SK-N-SH (cell line): ENCODE measurements at regions not wholly inside any gene's neighbourhood (a gene's known extent, or its start where the extent isn't known, plus 50 kb on each side); places are given as distances from the start of the nearest gene placed in this dataset.

ENCODE experiments used
- EP300 ChIP-seq, 2 experiments: IDR thresholded peaks; 2 replicates each; pipeline versions ENCODE4 v1.4.0 to v1.6.1; 2012; ENCODE audit warnings: borderline replicate concordance in 1 of 2, low read depth in 1 of 2, low read length in 1 of 2
- EZH2phosphoT487 ChIP-seq: fragments of 200-600 bp; sonication (generic); IDR thresholded peaks from 2 replicates; pipeline ENCODE4 v1.6.1; 2017; ENCODE audit warnings: low read depth, mixed run types, mild to moderate bottlenecking, antibody characterized with exemption, moderate library complexity, borderline replicate concordance
- JUND ChIP-seq: IDR thresholded peaks from 2 replicates; pipeline ENCODE4 v1.4.0; 2012
- MAX ChIP-seq: IDR thresholded peaks from 2 replicates; pipeline ENCODE4 v1.4.0; 2012; ENCODE audit warnings: low read depth
- MEF2A ChIP-seq: IDR thresholded peaks from 2 replicates; pipeline ENCODE4 v1.4.0; 2012; ENCODE audit warnings: low read depth, borderline replicate concordance
- POLR2AphosphoS5 ChIP-seq: IDR thresholded peaks from 2 replicates; pipeline ENCODE4 v1.6.1; 2012; ENCODE audit warnings: low read depth, low read length
- RAD21 ChIP-seq: IDR thresholded peaks from 2 replicates; pipeline ENCODE4 v1.6.1; 2012; ENCODE audit warnings: mild to moderate bottlenecking, low read length
- RXRA ChIP-seq: IDR thresholded peaks from 2 replicates; pipeline ENCODE4 v1.4.0; 2012; ENCODE audit warnings: low read depth, mild to moderate bottlenecking, borderline replicate concordance
- SIN3A ChIP-seq: IDR thresholded peaks from 2 replicates; pipeline ENCODE4 v1.6.1; 2012; ENCODE audit warnings: low read depth, mild to moderate bottlenecking, low read length, moderate library complexity, borderline replicate concordance
- TAF1 ChIP-seq: IDR thresholded peaks from 2 replicates; pipeline ENCODE4 v1.6.1; 2012; ENCODE audit warnings: low read depth, mild to moderate bottlenecking, low read length, moderate library complexity, borderline replicate concordance
- TEAD4 ChIP-seq: IDR thresholded peaks from 2 replicates; pipeline ENCODE4 v1.4.0; 2012; ENCODE audit warnings: mild to moderate bottlenecking, borderline replicate concordance; ENCODE audit not compliant: insufficient read depth
- USF2 ChIP-seq: fragments of 150-350 bp; IDR thresholded peaks from 2 replicates; pipeline ENCODE4 v1.6.1; 2017; ENCODE audit warnings: antibody characterized with exemption, low read length, low read depth, borderline replicate concordance
- TF ChIP-seq, protein P1 (sequence below): fragments of 200-600 bp; sonication (generic); IDR thresholded peaks from 2 replicates; pipeline ENCODE4 v1.6.1; 2017; ENCODE audit warnings: antibody characterized with exemption, mild to moderate bottlenecking, moderate library complexity
- TF ChIP-seq, protein P2 (sequence below): IDR thresholded peaks from 2 replicates; pipeline ENCODE4 v1.4.0; 2012; ENCODE audit warnings: low read depth, borderline replicate concordance

DNA sequence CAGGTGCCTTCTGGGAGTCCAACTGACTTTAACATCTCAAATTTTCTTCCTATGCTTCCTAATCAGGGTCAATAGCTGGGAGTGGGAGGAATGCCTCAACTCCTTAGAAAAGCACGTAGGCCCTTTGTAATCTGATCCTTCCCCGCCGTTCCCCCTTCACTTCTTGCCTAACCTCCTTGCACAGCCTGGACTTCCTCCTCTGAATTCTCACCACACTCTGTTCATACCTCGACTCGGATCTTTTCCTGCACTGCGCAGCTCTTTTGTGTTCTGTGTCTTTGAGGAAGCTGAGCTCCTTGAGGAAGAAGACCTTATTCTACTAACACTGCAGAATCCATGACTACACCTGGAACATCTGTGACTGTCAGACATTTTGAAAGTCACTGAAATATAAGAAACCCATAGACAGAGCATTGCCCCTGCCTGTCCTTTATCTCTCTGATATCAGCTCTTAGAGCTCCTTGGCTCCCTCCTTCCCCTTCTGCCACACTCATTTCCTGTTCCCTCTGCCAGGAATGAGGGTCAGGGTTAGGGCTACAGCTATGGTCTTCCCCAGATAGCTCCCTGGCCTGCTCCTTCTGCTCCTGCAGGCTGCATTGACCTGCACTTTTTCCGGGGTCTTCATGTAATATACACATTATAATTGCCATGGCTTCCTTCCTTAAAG, 140.2 kb upstream of the LDB2 start:
- TF ChIP-seq, protein P1, sequence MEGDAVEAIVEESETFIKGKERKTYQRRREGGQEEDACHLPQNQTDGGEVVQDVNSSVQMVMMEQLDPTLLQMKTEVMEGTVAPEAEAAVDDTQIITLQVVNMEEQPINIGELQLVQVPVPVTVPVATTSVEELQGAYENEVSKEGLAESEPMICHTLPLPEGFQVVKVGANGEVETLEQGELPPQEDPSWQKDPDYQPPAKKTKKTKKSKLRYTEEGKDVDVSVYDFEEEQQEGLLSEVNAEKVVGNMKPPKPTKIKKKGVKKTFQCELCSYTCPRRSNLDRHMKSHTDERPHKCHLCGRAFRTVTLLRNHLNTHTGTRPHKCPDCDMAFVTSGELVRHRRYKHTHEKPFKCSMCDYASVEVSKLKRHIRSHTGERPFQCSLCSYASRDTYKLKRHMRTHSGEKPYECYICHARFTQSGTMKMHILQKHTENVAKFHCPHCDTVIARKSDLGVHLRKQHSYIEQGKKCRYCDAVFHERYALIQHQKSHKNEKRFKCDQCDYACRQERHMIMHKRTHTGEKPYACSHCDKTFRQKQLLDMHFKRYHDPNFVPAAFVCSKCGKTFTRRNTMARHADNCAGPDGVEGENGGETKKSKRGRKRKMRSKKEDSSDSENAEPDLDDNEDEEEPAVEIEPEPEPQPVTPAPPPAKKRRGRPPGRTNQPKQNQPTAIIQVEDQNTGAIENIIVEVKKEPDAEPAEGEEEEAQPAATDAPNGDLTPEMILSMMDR, result no peak
- TF ChIP-seq EP300 (IDR thresholded peaks at IDR 0.05; ENCODE audit: borderline replicate concordance in 1 of 2, low read depth in 1 of 2, low read length in 1 of 2) (no peak), MAX (no peak), EZH2phosphoT487 (no peak), RAD21 (no peak), TEAD4 (no peak), TAF1 (no peak), POLR2AphosphoS5 (no peak), JUND (no peak), MEF2A (no peak), SIN3A (no peak), RXRA (no peak), USF2 (no peak)
- TF ChIP-seq, protein P2, sequence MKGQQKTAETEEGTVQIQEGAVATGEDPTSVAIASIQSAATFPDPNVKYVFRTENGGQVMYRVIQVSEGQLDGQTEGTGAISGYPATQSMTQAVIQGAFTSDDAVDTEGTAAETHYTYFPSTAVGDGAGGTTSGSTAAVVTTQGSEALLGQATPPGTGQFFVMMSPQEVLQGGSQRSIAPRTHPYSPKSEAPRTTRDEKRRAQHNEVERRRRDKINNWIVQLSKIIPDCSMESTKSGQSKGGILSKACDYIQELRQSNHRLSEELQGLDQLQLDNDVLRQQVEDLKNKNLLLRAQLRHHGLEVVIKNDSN, result no peak
